Upper lobe of left lung (tissue), 6 donors: ENCODE measurements at regions not wholly inside any gene's neighbourhood (a gene's known extent, or its start where the extent isn't known, plus 50 kb on each side); places are given as distances from the start of the nearest gene placed in this dataset.
"Not testable (repeated sequence)": the region's sequence is repeated elsewhere in the genome, so short reads cannot be mapped to it uniquely, and the experiment has no call there.

Source experiments
- ATAC-seq, 2 donors: fragments of 200-7000 bp; cut with Tn5 transposase; one replicate each; pipeline ENCODE4 v1.9.1; 2022; ENCODE audit warnings: mild to moderate bottlenecking in 2 of 2, moderate library complexity in 2 of 2; ENCODE audit not compliant: low FRiP score in 2 of 2
- DNase-seq, 2 donors: peaks; one replicate each; pipeline ENCODE4 v3.0.0-alpha.2; 2019 to 2020
- H3K27ac ChIP-seq, 4 donors: fragments of 200-600 bp; sonication (generic); one replicate each; pipeline ENCODE4 v1.5.1; 2016 to 2019
- H3K27me3 ChIP-seq, 4 donors: fragments of 200-600 bp; sonication (generic); one replicate each; pipeline ENCODE4 v1.5.1; 2017 to 2019
- H3K36me3 ChIP-seq, 4 donors: fragments of 200-600 bp; sonication (generic); one replicate each; pipeline ENCODE4 v1.5.1; 2016 to 2019
- H3K4me1 ChIP-seq, 4 donors: fragments of 200-600 bp; sonication (generic); one replicate each; pipeline ENCODE4 v1.5.1; 2018 to 2019
- H3K4me3 ChIP-seq, 4 donors: fragments of 200-600 bp; sonication (generic); one replicate each; pipeline ENCODE4 v1.5.1; 2017 to 2019; ENCODE audit warnings: mild to moderate bottlenecking in 2 of 4, moderate library complexity in 1 of 4
- H3K9me3 ChIP-seq, 4 donors: fragments of 200-600 bp; sonication (generic); one replicate each; pipeline ENCODE4 v1.5.1; 2018 to 2019
- CTCF ChIP-seq, 6 experiments: fragments of 450-650 bp in 4 of 6; fragments of 200-600 bp in 2 of 6; sonication (generic) in 2 of 6; IDR thresholded peaks; one replicate each; pipeline ENCODE4 v1.5.1; 2016 to 2019; ENCODE audit warnings: antibody characterized with exemption in 6 of 6
- POLR2AphosphoS5 ChIP-seq, 2 donors: sonication (generic); formaldehyde crosslinking; IDR thresholded peaks; one replicate each; pipeline ENCODE4 v1.5.1; 2017; ENCODE audit warnings: antibody characterized with exemption in 2 of 2
- WGBS, 2 donors: methylation state at CpG; one replicate each; pipeline ENCODE4 v1.1.5; 2017 to 2018; 5-methylcytosine and 5-hydroxymethylcytosine counted together
- donor health status: DM: no; HTN: no; CAD: no; lungs with moderate emphysema.
- donor health status: DM: no; HTN: yes; CAD: no; lungs with severe emphysema.

- DNase-seq (peak; percentile 87 to 90), ATAC-seq (peak; percentile 72 to 85)
- peak overlapping the region in 2 of 4 donors; percentile 53 to 57 for H3K27ac ChIP-seq
- not testable (repeated sequence) for H3K27me3 ChIP-seq, H3K36me3 ChIP-seq, H3K4me1 ChIP-seq, H3K9me3 ChIP-seq, H3K4me3 ChIP-seq
- no CpG with 5 or more reads among the region's 16 CpGs for WGBS, 2 donors
- peak in 2 of 6 experiments; percentile 37 to 45 for TF ChIP-seq CTCF (IDR thresholded peaks at IDR 0.05)
Observed at GRCh38 chr21:5123655-5124054, 5397.7 kb upstream of the TPTE start.

- not testable (repeated sequence) for H3K9me3 ChIP-seq, H3K27me3 ChIP-seq, H3K4me1 ChIP-seq, H3K36me3 ChIP-seq
- peak overlapping the region; percentile 57 to 82 (median 74) for H3K27ac ChIP-seq
- WGBS, 2 donors, result no CpG with 5 or more reads among the region's 42 CpGs
- DNase-seq (peak; percentile 96 to 100), ATAC-seq (peak; percentile 97 to 98)
- H3K4me3 ChIP-seq, result peak overlapping the region in 3 of 4 donors; percentile 44 to 57 (median 45)
- peak; percentile 10 to 61 for TF ChIP-seq POLR2AphosphoS5 (IDR thresholded peaks at IDR 0.05)
Observed at GRCh38 chr21:5128261-5128660, 5393.1 kb upstream of the TPTE start.

- not testable (repeated sequence) for ATAC-seq, H3K27ac ChIP-seq, DNase-seq, H3K4me3 ChIP-seq, H3K9me3 ChIP-seq, H3K4me1 ChIP-seq, H3K36me3 ChIP-seq, H3K27me3 ChIP-seq
- WGBS, 2 donors, result no CpG with 5 or more reads among the region's 19 CpGs
Observed at GRCh38 chr21:5133824-5134223, 5387.6 kb upstream of the TPTE start.

- not testable (repeated sequence) for ATAC-seq, DNase-seq, H3K4me1 ChIP-seq, H3K36me3 ChIP-seq, H3K27me3 ChIP-seq, H3K27ac ChIP-seq, H3K9me3 ChIP-seq, H3K4me3 ChIP-seq
- WGBS, 2 donors, result no CpG with 5 or more reads among the region's 8 CpGs
Observed at GRCh38 chr21:5136406-5136805, 5385.0 kb upstream of the TPTE start.

- H3K27ac ChIP-seq, ATAC-seq, H3K4me3 ChIP-seq, H3K9me3 ChIP-seq, H3K36me3 ChIP-seq, H3K4me1 ChIP-seq, H3K27me3 ChIP-seq: not testable (repeated sequence)
- WGBS, 2 donors, result no CpG with 5 or more reads among the region's 18 CpGs
- peak in 1 of 2 donors; percentile 32 for DNase-seq
Observed at GRCh38 chr21:5137006-5137405, 5384.4 kb upstream of the TPTE start.

DNA sequence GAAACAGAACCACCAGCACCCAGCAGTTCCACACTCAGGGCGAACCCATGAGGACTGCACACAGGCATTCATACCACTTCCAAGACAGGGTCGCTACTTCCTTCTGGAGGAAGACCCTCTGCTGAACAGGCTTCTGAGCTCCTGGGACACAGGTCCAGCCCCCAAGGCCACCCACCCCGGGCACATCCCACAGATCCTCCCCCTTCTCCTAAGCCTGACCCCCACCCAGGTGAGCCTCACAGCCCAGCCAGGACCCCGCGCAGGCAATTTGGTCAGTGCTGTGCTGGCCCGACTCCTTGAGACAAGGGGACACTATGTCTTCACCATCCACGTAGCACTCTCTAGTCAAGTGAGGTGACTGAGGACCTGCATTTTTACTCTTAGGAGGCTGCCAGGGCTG, 5382.7 kb upstream of the TPTE start:
- H3K27me3 ChIP-seq, H3K4me3 ChIP-seq, DNase-seq, H3K36me3 ChIP-seq, H3K9me3 ChIP-seq, ATAC-seq, H3K27ac ChIP-seq, H3K4me1 ChIP-seq: not testable (repeated sequence)
- WGBS, 2 donors, result 100% methylated on average over 5 of the region's 7 CpGs; no CpG with 5 or more reads in 1 of the 2 donors

DNA sequence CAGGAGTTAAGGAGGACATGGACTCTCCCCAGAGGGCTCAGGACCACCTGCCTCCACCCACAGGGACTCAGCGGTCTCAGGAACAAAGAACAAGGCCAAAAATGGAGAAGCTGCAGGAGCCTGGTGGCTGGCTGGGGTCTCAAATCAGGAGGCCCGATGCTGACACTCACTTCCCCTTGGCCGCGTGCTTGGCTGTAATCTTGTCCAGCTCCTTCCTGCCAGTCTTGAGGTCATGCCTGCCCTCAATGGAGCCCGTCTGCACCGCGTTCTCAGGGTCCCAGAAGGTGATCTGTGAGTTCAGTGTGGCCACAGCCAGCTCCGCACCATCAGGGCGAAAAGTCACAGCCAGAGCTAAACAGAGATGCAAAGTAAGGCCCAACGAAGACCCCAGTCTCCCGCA, 5381.9 kb upstream of the TPTE start:
- H3K36me3 ChIP-seq, H3K4me1 ChIP-seq, H3K27ac ChIP-seq, DNase-seq, H3K9me3 ChIP-seq, ATAC-seq, H3K4me3 ChIP-seq, H3K27me3 ChIP-seq: not testable (repeated sequence)
- no CpG with 5 or more reads among the region's 11 CpGs for WGBS, 2 donors

GRCh38 chr21:5143011-5143410, 5378.4 kb upstream of the TPTE start:
- not testable (repeated sequence) for ATAC-seq, H3K4me1 ChIP-seq, H3K27ac ChIP-seq, H3K36me3 ChIP-seq, DNase-seq, H3K27me3 ChIP-seq, H3K4me3 ChIP-seq, H3K9me3 ChIP-seq
- WGBS, 2 donors, result no CpG with 5 or more reads among the region's 6 CpGs

GRCh38 chr21:5144731-5145130, 5376.7 kb upstream of the TPTE start:
- not testable (repeated sequence) for H3K27me3 ChIP-seq, DNase-seq, ATAC-seq, H3K4me1 ChIP-seq, H3K36me3 ChIP-seq, H3K9me3 ChIP-seq, H3K27ac ChIP-seq, H3K4me3 ChIP-seq
- WGBS, 2 donors, result 71 to 80% methylated on average over 7 to 9 of the region's 15 CpGs
